A673 (cell line): ENCODE measurements at regions not wholly inside any gene's neighbourhood (a gene's known extent, or its start where the extent isn't known, plus 50 kb on each side); places are given as distances from the start of the nearest gene placed in this dataset.

Experiments used
- BruUV-seq: library from RNA; stranded (reverse); fragments of 400-500 nt; replicated peaks from 2 replicates; lab custom pipeline; 2021; lab: Mats Ljungman, UMichigan
- CTCF ChIA-PET: fragments of 300-600 bp; sonication (Branson Sonifier 250); formaldehyde crosslinking; loops from one replicate; lab custom pipeline; 2022; ENCODE audit warnings: antibody characterized with exemption; lab: Charles Lee
- POLR2A ChIA-PET: fragments of 300-600 bp; sonication (Branson Sonifier 250); formaldehyde crosslinking; loops from one replicate; lab custom pipeline; 2022; ENCODE audit warnings: antibody characterized with exemption; ENCODE audit not compliant: low non-redundant PET; lab: Charles Lee
- DNase-seq: peaks from one replicate; pipeline ENCODE4 v3.0.0-alpha.2; 2015; ENCODE audit warnings: low spot score
- H3K27ac ChIP-seq: fragments of 200-600 bp; sonication (generic); 2 replicates; pipeline ENCODE4 v1.5.1; 2016; ENCODE audit warnings: mixed run types, low read depth, mild to moderate bottlenecking, mixed read lengths, antibody characterized with exemption, low read length; ENCODE audit not compliant: poor library complexity, severe bottlenecking
- H3K27me3 ChIP-seq: fragments of 200-600 bp; sonication (generic); replicated peaks from 2 replicates; pipeline ENCODE4 v1.6.1; 2017; ENCODE audit warnings: mixed run types, low read depth, mild to moderate bottlenecking, mixed read lengths, antibody characterized with exemption, low read length; ENCODE audit not compliant: insufficient read depth, poor library complexity
- H3K36me3 ChIP-seq: fragments of 200-600 bp; sonication (generic); 2 replicates; pipeline ENCODE4 v1.6.1; 2016; ENCODE audit warnings: mixed run types, mild to moderate bottlenecking, mixed read lengths, antibody characterized with exemption, low read length; ENCODE audit not compliant: insufficient read depth, poor library complexity, severe bottlenecking
- H3K4me1 ChIP-seq: fragments of 200-600 bp; sonication (generic); 2 replicates; pipeline ENCODE4 v1.6.1; 2017; ENCODE audit warnings: mixed run types, mild to moderate bottlenecking, mixed read lengths, antibody characterized with exemption, low read length; ENCODE audit not compliant: insufficient read depth, poor library complexity, severe bottlenecking
- H3K4me3 ChIP-seq: fragments of 200-600 bp; sonication (generic); 2 replicates; pipeline ENCODE4 v1.5.1; 2016; ENCODE audit warnings: low read depth, mixed run types, mild to moderate bottlenecking, mixed read lengths, low read length; ENCODE audit not compliant: poor library complexity, severe bottlenecking
- H3K9me3 ChIP-seq: fragments of 200-600 bp; sonication (generic); 2 replicates; pipeline ENCODE4 v1.6.1; 2016; ENCODE audit warnings: mixed run types, low read depth, mild to moderate bottlenecking, mixed read lengths, antibody characterized with exemption, low read length; ENCODE audit not compliant: poor library complexity, severe bottlenecking
- EZH2 ChIP-seq: fragments of 200-600 bp; sonication (generic); IDR thresholded peaks from 2 replicates; pipeline ENCODE4 v1.6.1; 2017; ENCODE audit warnings: borderline replicate concordance, low read depth, mild to moderate bottlenecking, mixed read lengths, antibody characterized with exemption, low read length; ENCODE audit not compliant: poor library complexity, severe bottlenecking
- intact Hi-C: fragments of 100-400 bp; cut with micrococcal nuclease; formaldehyde crosslinking; loops from one replicate; pipeline ENCODE4 v1.10.0; 2022; ENCODE audit not compliant: unreplicated experiment
- TF ChIP-seq, protein P1 (sequence below): fragments of 300-800, 200-600 bp; sonication (generic); conservative IDR thresholded peaks from 2 replicates; pipeline ENCODE4 v1.5.1; 2017; ENCODE audit warnings: low read depth, mild to moderate bottlenecking, antibody characterized with exemption, low read length, moderate library complexity, mixed read lengths

DNA sequence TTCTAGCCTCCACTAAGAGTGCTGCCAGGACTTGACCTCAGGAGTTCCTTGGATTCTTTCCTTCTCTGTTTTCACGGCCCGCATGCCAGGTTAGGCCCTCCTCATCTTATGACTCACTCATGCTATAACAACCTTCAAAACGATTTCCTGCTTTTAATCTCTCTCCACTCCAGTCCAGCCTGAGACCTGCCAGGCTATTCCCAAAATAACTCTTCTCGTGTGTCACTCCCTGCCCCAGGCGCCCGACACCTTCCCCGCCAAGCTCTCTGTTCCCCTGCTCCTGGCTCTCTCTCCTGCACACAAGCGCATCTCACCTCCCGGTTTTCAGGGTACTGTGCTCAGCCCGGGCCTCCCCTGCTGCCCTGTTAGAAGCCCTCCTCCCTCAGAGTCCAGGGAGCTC is 64.1 kb upstream of the RPS6KA2 start:
- Histone ChIP-seq H3K4me1 (peaks cover 9% of the 10 kb centered on the region), H3K27ac (no peak overlapping the region), H3K9me3 (no peaks in the 10 kb centered on the region), H3K27me3 (no peaks in the 10 kb centered on the region), H3K4me3 (no peak overlapping the region), H3K36me3 (no peaks in the 10 kb centered on the region)
- intact Hi-C loops, result no loop called here
- no peak for TF ChIP-seq EZH2
- TF ChIP-seq, protein P1, sequence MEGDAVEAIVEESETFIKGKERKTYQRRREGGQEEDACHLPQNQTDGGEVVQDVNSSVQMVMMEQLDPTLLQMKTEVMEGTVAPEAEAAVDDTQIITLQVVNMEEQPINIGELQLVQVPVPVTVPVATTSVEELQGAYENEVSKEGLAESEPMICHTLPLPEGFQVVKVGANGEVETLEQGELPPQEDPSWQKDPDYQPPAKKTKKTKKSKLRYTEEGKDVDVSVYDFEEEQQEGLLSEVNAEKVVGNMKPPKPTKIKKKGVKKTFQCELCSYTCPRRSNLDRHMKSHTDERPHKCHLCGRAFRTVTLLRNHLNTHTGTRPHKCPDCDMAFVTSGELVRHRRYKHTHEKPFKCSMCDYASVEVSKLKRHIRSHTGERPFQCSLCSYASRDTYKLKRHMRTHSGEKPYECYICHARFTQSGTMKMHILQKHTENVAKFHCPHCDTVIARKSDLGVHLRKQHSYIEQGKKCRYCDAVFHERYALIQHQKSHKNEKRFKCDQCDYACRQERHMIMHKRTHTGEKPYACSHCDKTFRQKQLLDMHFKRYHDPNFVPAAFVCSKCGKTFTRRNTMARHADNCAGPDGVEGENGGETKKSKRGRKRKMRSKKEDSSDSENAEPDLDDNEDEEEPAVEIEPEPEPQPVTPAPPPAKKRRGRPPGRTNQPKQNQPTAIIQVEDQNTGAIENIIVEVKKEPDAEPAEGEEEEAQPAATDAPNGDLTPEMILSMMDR, result no peak
- BruUV-seq, result no TSS peak
- ChIA-PET CTCF (no interaction called here), POLR2A (no interaction called here)
- peak; percentile 58 for DNase-seq

DNA sequence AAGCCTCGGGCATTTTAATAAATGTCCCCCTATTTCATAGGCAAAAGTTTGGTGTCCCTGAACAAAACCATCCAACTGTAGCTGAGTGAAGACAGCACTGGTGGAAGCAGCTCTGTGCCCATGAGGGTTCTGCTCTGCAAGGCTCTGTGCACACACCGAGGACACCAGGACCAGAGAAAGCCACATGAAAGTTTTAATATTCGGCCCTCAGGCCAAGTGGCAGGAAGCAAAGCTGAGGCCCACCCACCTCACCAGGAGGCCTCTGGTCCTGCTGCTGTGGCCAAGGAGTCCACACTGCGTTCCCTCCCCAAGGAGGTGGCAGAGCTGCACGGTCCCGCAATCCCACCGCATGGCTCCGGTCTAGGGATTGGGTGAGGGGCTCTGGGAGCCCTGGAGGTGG is 62.6 kb upstream of the RPS6KA2 start:
- TF ChIP-seq EZH2, result no peak
- TF ChIP-seq, protein P1, result no peak
- peaks cover 9% of the 10 kb centered on the region for H3K4me1 ChIP-seq
- H3K9me3 ChIP-seq, result no peaks in the 10 kb centered on the region
- no peak for DNase-seq
- no peak overlapping the region for H3K4me3 ChIP-seq
- ChIA-PET CTCF (no interaction called here), POLR2A (no interaction called here)
- intact Hi-C loops, result no loop called here
- no peak overlapping the region for H3K27ac ChIP-seq
- H3K27me3 ChIP-seq, result no peaks in the 10 kb centered on the region
- H3K36me3 ChIP-seq, result no peaks in the 10 kb centered on the region
- BruUV-seq, result no TSS peak

DNA sequence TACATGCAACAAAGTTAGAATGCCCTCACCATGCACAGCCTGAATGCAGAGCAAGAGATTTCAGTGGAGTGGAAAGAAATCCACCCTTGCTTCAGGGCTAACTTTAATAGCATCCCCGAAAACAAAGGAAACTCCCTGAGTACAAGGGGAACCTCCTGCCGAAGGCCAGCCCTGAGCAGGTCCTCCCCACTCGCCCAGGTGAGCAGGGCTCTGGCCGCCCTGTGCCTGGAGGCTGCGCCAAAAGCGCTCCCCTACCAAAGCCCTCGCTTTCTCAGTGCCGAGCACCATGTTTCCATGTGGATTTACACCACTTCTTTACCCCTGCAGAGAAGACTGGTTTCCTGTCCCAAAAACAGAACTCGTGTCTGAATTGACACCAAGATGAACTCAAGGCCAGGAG is 61.9 kb upstream of the RPS6KA2 start:
- TF ChIP-seq EZH2, result no peak
- TF ChIP-seq, protein P1, result no peak
- Histone ChIP-seq H3K4me3 (no peak overlapping the region), H3K27me3 (no peaks in the 10 kb centered on the region), H3K9me3 (no peaks in the 10 kb centered on the region), H3K27ac (no peak overlapping the region), H3K4me1 (peaks cover 9% of the 10 kb centered on the region), H3K36me3 (no peaks in the 10 kb centered on the region)
- CTCF ChIA-PET, result no interaction called here
- intact Hi-C loops, result no loop called here
- POLR2A ChIA-PET, result no interaction called here
- no peak for DNase-seq
- no TSS peak for BruUV-seq
